C4-2B (cell line): ENCODE measurements at regions not wholly inside any gene's neighbourhood (a gene's known extent, or its start where the extent isn't known, plus 50 kb on each side); places are given as distances from the start of the nearest gene placed in this dataset.

Source experiments
- CTCF ChIP-seq: fragments of 450-650 bp; conservative IDR thresholded peaks from 2 replicates; pipeline ENCODE4 v1.5.1; 2017; ENCODE audit warnings: mild to moderate bottlenecking
- ZFX ChIP-seq: fragments of 450-650 bp; IDR thresholded peaks from 2 replicates; pipeline ENCODE4 v1.6.1; 2017

DNA sequence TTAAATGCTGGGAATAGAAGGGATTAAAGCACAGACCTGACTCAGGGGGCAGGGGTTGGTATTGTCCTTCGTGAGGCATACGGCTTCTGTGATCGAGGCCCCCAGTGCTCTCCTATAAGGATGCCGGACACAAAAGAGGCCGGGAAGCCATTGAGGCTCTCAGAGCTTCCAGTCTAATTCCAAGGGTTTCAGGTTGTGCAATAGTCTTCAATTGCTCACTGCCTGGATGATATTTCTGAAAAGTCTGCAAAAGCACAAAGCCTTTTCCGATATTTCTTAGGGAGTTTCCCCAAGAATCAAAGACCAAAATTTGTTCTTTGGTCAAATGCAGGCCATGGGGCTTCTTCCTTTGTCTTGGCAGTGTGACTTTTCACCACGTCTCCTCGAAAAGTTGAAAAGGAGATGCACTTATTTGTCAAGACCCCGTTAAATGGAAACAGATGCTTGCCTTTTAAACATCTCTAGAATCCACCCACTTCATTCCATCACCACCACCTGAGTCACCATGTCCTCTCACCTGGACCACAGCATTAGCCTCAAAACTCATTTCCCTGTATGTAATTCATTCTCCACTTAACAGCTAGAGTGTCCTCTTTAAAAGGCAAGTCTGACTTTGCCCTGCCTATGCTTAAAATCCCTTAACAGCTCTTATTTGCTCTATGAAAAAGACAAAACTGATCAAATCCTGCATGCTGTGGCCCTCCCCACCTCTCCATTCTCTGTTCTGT, 134.8 kb upstream of the NAMPT start:
- TF ChIP-seq CTCF: no peak
- no peak for TF ChIP-seq ZFX
